Left hindlimb (tissue), 1 donor: ENCODE measurements at regions not wholly inside any gene's neighbourhood (a gene's known extent, or its start where the extent isn't known, plus 50 kb on each side); places are given as distances from the start of the nearest gene placed in this dataset.
"Not testable (repeated sequence)": the region's sequence is repeated elsewhere in the genome, so short reads cannot be mapped to it uniquely, and the experiment has no call there.

ENCODE experiments used
- DNase-seq: peaks from one replicate; pipeline ENCODE4 v3.0.0-alpha.2; 2018

DNA sequence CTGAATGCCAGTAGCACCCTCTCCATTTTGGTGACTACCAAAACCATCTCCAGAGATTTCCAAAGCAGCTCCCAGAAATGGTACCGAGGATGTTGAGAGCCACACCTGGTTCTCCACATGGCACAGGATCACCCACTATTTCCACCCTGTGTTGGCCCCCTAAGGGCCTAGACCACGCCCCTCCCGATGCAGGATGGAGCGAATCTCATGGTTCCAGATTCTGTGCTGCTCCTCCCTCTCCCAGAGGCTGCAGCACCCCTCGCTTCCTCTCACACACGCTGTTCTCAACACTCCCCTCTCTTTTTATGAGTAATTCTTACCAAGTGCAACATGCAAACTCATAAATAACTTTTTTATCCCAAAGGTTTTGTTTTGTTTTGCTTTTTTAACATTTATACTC, 571.5 kb downstream of the STK39 start:
- DNase-seq: no peak

- no peak for DNase-seq
These were observed 576.8 kb downstream of the STK39 start for GRCh38 chr2:167670588-167670987.

- DNase-seq: no peak
These were observed 594.3 kb downstream of the STK39 start for GRCh38 chr2:167653131-167653530.

DNA sequence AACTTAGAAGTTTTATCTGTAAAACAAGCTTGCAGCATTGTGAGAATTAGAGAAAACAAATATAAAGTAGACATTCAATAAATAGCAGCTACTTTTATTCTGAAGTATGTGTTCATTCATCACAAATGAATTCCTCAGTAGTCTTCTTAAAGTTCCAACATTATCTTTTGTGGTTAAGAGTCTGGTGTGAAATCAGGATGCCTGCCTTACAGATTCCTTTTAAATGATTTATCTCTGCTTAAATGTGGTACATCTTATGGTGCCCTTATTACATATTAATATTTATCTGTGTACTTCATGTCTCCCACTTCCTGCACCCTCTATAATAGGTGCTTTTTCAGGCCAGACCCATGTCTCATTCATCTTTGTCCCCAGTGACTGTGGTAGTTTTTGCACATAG, 595.0 kb downstream of the STK39 start:
- DNase-seq: no peak

DNA sequence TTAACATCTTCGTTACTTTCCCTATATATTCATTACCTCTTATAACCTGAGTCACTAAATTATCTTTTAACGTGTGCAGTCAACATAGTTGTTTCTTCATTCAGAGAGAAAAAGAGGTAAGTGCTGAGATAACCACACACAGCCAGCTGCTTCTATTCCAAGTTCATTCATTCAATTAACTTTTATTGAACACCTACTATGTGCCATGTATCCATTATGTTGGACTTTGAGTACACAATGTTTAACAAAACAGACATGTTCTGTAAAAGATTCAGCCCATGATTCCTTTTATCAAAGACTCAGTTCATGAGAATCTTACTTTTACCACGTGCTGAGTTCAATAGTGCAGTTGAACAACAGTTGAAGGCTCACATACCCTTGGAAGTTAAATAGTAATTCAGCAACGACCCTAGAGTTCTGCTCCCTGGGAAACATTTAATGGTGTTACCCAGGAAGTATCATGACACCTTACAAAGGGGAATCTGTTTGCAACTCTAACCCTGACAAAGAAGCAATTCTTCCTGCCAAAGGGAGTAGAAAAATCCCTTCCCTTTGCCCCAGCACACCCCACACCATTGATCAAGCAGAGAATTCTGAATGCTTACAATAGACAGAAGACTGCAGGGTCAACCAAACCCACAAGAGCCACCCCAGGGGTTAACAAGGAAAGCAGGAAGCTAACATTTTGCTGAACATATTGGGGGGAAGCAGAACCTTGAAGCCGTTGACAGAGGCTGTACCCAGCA, 595.8 kb downstream of the STK39 start:
- DNase-seq: no peak

- DNase-seq: no peak
These were observed 600.8 kb downstream of the STK39 start for GRCh38 chr2:167646557-167646956.

DNA sequence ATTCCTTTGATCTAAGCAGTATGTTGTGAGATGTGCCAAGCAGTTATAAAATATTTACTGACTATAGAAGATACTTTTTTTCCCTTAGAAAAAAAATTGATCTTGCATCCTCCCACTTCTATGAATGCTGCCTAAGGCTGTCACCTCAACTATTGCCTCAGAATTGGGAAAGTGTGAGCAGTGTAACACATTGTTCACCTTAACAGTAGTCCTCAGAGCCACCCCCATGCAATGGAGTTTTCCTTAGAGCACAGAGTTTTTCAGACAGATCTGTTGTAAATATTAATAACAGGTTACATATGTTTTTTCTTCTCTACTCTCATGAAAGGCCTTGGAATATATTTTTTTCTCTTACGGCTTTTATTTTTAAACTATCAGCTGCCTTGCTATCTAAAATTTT, 607.3 kb downstream of the STK39 start:
- DNase-seq: no peak

GRCh38 chr2:167637741-167638140, 609.7 kb downstream of the STK39 start:
- DNase-seq: no peak

DNA sequence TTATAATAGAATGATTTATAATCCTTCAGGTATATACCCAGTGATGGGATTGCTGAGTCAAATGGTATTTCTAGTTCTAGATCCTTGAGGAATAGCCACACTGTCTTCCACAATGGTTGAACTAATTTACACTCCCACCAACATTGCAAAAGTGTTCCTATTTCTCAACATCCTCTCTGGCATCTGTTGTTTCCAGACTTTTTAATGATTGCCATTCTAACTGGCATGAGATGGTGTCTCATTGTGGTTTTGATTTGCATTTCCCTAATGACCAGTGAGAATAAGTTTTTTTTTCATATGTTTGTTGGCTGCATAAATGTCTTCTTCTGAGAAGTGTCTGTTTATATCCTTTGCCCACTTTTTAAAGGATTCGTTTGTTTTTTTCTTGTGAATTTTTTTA, 615.1 kb downstream of the STK39 start:
- DNase-seq: not testable (repeated sequence)

- DNase-seq: no peak
These were observed 620.4 kb downstream of the STK39 start for GRCh38 chr2:167626961-167627360.

- DNase-seq: no peak
These were observed 621.1 kb downstream of the STK39 start for GRCh38 chr2:167626301-167626700.

DNA sequence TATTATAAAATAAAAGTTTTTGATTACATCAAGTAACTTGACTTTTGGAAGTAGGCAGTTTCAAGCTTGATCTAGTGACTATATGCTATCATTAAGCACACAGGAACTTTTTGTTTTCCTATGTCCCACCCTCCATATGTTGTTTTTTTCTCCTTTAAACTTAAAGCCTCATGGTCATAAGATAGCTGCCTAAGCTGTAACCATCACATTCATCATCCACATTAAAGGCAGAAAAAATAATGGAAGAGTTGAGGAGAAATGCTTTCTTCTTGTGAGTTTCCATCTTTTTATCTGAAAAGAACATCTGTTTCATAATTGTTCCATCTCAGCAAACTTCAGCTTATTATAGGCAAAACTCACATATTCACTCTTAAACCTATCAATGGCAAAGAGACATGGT, 630.4 kb downstream of the STK39 start:
- no peak for DNase-seq

- no peak for DNase-seq
These were observed 633.9 kb downstream of the STK39 start for GRCh38 chr2:167613471-167613870.

GRCh38 chr2:167608487-167608886, 638.9 kb downstream of the STK39 start:
- DNase-seq: no peak

- DNase-seq: no peak
These were observed 639.7 kb downstream of the STK39 start for GRCh38 chr2:167607731-167608130.

- no peak for DNase-seq
These were observed 640.2 kb downstream of the STK39 start for GRCh38 chr2:167607211-167607610.

DNA sequence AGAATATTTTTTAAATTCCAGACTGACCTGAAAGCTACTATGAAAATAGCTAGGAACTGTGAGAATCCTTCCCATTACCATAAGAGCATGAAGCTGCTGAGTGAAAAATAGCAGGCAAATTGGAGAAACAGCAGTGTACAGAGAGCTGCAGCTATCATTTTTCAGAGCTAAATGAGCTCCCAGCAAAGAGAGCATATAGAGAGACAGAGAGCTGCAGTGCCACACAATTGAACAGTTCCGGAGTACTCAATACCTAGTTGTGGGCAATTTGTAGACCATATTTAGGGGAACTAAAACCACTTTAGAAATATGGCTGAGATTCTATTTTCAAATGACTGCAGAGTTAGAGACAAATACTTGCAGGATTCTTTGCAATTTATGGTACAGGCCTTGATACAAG, 645.3 kb downstream of the STK39 start:
- DNase-seq: no peak

DNA sequence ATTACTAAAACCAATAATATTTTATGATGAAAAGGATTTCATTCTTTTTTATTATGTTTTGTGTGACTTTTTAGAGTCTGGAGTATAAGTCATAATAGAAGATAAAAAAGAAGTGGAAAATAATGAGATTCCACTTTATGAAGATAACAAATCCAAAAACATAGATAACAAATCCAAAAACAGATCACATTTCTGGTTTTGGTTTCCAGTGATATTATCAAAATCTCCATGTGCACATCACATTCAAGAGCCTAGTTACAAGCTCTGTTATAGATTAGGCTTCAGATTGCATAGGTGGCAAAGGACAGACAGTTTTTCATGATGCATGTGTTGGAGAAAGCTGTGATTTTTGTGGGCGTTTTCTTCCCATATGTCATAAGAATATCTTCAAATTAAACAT, 648.2 kb downstream of the STK39 start:
- DNase-seq: no peak

- no peak for DNase-seq
These were observed 651.4 kb downstream of the STK39 start for GRCh38 chr2:167595839-167596471.

DNA sequence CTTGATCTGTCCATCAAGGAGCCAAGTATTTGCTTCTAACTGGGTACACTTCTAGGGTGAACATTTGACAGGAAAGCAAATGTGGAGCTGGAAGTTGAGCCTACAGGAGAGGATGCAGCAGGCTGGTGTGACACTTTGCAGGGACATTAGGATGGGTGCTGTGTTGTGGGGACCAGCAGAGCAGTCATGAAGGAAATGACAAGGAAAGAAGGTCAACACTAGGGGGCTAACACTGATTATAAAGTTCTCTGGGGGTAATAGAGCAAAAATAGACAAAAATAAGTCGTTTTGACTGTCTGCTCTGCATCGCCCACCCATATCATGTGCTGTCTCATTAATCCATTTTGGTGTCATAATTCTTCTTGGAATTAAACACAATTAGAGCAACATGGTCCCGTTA, 652.4 kb downstream of the STK39 start:
- DNase-seq: no peak

- DNase-seq: no peak
These were observed 655.0 kb downstream of the STK39 start for GRCh38 chr2:167592441-167592840.

DNA sequence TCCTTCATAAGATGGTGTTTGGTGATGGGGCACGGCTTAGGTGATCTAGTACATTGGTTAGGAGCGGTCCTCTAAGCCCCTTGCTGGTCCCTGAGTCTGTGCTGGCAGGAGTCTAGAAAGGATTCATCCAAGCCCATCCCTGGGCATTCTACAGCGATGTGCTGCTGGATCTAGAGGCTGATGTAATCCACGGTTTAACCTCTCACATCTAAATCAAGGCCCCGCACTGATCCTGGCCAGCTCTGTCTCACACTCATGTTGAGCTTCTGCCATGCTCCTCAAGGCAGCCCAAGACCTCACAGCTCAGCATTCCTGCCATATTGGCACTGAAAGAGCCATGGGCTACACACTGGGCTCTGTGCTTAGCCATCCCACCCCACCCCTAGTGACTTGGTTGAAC, 664.8 kb downstream of the STK39 start:
- DNase-seq: no peak

DNA sequence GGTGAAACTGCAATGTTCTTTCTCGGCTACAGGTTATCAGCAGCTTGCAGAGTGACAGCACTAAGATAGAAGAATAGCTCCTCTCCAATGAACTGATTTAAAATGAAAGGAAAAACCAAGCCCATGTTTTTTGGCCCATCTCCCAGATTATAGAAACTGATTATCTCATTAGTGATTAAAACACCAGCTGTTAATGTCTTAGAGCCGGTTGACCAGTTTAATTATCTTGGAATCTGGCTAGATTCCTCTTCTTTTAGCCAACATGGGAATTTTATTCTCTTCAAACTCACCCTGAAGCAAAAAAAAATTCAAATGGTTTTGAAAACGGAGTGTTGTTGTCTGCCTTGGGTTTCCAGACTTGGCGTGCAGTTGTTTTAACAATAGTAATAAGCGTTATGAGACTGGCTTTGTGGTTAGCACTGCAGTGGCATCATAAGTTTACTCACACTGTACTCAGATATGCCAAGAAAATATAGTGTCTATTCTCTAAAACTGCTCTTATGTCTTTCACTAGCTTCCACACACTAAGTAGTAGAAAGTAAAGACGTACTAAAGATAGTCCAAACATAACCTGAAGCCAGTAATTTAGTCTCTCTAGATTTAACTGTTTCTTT, 665.3 kb downstream of the STK39 start:
- DNase-seq: no peak

- DNase-seq: no peak
These were observed 667.6 kb downstream of the STK39 start for GRCh38 chr2:167579826-167580225.
